DMS53 (cell line): ENCODE measurements at regions not wholly inside any gene's neighbourhood (a gene's known extent, or its start where the extent isn't known, plus 50 kb on each side); places are given as distances from the start of the nearest gene placed in this dataset.
"Not testable (repeated sequence)": the region's sequence is repeated elsewhere in the genome, so short reads cannot be mapped to it uniquely, and the experiment has no call there.

Experiments
- DNase-seq: peaks from one replicate; lab custom pipeline; 2025; lab: John Stamatoyannopoulos, UW

- DNase-seq = peak; percentile 38
Observed at GRCh38 chr13:59247171-59247570, 916.6 kb downstream of the DIAPH3 start.

GRCh38 chr13:59250336-59251189 lies 913.2 kb downstream of the DIAPH3 start:
- DNase-seq = no peak

GRCh38 chr13:59259165-59260000 lies 904.3 kb downstream of the DIAPH3 start:
- no peak for DNase-seq

- peak; percentile 5 for DNase-seq
Observed at GRCh38 chr13:59261928-59262488, 901.7 kb downstream of the DIAPH3 start.

GRCh38 chr13:59263531-59263930 lies 900.2 kb downstream of the DIAPH3 start:
- DNase-seq = no peak

- no peak for DNase-seq
Observed at GRCh38 chr13:59266478-59267063, 897.2 kb downstream of the DIAPH3 start.

- no peak for DNase-seq
Observed at GRCh38 chr13:59269476-59269875, 894.3 kb downstream of the DIAPH3 start.

GRCh38 chr13:59270327-59270726 lies 893.4 kb downstream of the DIAPH3 start:
- DNase-seq = no peak

- DNase-seq = no peak
Observed at GRCh38 chr13:59274958-59275727, 888.6 kb downstream of the DIAPH3 start.

GRCh38 chr13:59276436-59276835 lies 887.3 kb downstream of the DIAPH3 start:
- no peak for DNase-seq

GRCh38 chr13:59277106-59277505 lies 886.6 kb downstream of the DIAPH3 start:
- no peak for DNase-seq

- DNase-seq = no peak
Observed at GRCh38 chr13:59279028-59279427, 884.7 kb downstream of the DIAPH3 start.

- no peak for DNase-seq
Observed at GRCh38 chr13:59279576-59279975, 884.2 kb downstream of the DIAPH3 start.

GRCh38 chr13:59280297-59280696 lies 883.4 kb downstream of the DIAPH3 start:
- no peak for DNase-seq

GRCh38 chr13:59281453-59281852 lies 882.3 kb downstream of the DIAPH3 start:
- no peak for DNase-seq

- not testable (repeated sequence) for DNase-seq
Observed at GRCh38 chr13:59292240-59292639, 871.5 kb downstream of the DIAPH3 start.

- DNase-seq = no peak
Observed at GRCh38 chr13:59299584-59299983, 864.1 kb downstream of the DIAPH3 start.

- DNase-seq = no peak
Observed at GRCh38 chr13:59300355-59301173, 863.2 kb downstream of the DIAPH3 start.

- no peak for DNase-seq
Observed at GRCh38 chr13:59301174-59301567, 862.6 kb downstream of the DIAPH3 start.

GRCh38 chr13:59303433-59303832 lies 860.3 kb downstream of the DIAPH3 start:
- DNase-seq = no peak

GRCh38 chr13:59304596-59304995 lies 859.1 kb downstream of the DIAPH3 start:
- no peak for DNase-seq
